ENCODE measurements at regions not wholly inside any gene's neighbourhood (a gene's known extent, or its start where the extent isn't known, plus 50 kb on each side); places are given as distances from the start of the nearest gene placed in this dataset.
"Not testable (repeated sequence)": the region's sequence is repeated elsewhere in the genome, so short reads cannot be mapped to it uniquely, and the experiment has no call there.

- DNase-seq: no peak
Observed at GRCh38 chr19:31821346-31821745, 472.1 kb upstream of the TSHZ3 start.

DNA sequence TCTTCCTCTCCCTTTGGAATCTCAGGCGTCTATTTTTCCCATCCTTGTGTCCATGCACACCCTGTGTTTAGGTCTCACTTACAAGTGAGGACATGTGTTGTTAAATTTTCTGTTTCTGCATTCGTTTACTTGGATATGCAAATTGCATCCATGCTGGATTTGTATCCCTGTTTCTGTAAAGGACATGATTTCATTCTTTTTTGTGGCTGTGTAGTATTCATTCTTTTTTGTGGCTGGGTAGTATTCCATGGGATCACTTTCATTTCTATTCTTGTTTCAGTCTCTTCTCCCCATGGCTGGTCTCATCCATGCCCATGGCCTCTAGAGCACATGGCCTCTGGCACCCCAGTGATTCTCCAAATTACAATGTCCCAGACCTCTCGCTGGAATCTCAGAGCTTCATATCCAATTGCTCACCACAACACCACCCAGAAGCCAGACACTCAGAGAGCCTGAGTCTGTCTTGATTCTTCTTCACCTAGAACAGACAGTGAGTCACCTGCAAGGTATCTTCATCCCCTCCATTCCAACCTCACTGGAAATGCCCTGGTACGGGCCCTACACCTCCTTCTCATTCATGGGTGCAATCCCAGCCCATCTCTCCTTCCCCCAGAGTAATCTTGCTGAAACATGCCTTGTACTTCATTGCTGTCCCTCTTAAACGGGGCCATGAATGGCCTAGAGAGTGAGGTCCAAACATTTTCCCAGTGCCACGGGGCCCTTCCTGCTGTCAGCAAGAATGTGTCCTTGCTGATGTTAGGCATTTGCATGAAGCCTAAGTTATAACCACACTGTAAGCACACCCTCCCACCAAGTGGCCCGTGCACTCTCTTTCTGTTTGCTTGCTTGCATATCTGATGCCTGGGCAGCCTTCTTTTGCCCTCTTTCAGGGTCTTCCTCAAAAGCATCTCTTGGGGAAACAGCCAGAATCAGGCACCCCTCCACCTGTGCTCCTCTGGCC is 476.2 kb upstream of the TSHZ3 start:
- DNase-seq: no peak

- DNase-seq: no peak
Observed at GRCh38 chr19:31826325-31826724, 477.1 kb upstream of the TSHZ3 start.

DNA sequence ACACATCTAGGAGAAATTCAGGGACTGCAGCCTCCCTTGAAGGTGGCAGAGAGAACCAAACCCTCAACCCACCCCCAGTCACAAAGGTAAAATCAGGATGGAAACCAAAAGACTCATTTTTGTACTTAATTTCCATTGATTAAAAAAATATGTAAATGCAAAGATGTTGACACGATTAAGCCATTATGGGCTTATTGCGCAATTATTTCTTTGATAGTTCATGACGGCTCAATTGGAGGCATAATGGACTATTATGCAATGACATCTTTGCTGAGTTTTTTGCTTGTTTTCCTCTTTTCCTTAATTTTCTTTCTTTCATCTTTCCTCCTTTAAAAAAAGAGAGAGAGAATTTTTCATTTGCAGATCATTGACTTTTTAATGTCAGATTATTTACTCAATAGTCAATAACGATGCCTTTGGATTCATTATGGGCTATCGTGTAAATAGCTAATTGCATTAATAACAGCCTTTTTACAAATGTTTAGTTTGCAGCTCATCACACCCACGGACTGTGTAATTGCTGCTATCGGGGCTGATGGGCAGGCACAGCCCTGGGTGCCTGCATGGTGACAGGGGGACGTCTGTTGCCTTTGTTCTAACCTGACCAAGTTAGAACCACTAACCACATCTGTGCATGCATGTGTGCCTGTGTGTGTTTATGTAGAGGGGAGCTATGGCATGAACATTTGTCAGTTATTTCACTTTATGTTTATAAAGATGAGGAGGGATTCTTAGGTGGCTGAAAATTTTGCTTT is 482.4 kb upstream of the TSHZ3 start:
- no peak for DNase-seq

- no peak for DNase-seq
Observed at GRCh38 chr19:31832176-31832548, 482.9 kb upstream of the TSHZ3 start.

DNA sequence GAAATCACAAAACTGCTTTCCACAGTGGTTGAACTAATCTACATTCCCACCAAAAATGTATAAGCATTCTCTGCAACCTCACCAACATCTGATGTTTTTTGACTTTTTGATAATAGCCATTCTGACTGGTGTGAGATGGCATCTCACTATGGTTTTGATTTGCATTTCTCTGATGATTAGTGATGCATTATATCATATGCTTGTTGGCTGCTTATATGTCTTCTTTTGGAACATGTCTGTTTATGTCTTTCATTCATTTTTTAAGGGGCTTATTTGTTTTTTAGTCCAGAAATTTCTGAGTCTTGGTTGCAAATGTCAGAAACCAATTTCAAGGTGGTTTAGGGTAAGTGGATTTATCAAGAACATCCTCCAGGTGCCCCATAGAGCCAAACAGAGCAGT is 484.8 kb upstream of the TSHZ3 start:
- no peak for DNase-seq

DNA sequence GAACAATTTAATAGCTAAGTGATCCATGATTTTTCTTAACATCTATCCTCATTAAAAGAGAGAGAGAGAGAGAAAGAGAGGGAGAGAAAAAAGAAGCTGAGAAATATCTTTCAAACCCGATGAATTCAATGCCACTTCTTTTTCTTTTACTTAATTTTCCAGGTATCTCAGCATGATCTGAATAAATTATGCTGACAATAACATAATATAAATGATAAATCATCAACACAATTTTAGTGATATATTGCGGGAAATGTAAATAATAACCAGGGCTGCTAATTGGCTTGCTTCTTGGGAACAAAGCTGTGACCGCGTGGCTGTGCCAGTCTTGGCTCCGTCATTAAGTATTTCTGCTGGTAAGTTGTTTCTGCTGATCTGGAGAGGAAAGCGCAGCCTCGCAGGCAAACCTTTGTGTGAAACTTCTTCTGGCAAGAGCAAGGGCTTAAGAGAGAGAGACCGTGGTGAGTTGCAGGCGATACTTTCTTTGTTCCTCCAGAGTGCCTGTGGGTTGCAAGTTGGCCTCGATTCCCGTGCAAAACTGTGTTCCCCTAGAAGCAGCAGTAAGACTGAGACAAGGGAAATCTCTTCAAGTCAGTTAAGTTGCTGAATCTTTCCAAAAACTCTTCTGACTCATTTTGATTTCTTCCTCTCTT is 489.1 kb upstream of the TSHZ3 start:
- no peak for DNase-seq

DNA sequence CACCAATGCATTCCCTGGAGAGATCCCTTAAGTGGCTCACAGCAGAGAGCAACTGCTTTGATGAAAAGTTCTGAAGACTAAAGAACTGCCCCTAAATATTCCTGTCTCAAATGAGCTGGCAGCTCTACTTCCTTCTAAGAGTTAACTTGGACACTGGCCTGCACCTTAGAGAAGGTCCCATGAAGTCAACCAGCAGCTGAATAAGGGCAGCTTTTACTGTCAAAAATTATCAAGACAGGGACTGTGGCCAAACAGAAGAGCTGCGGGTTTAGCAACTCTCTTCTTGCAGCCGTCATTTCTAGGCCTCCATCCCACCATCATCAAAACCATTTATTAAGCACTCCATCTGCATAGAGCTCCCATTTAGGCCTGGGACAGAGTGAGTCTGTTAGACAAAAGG is 491.1 kb upstream of the TSHZ3 start:
- DNase-seq: no peak

GRCh38 chr19:31841755-31842154 is 492.5 kb upstream of the TSHZ3 start:
- DNase-seq: no peak

DNA sequence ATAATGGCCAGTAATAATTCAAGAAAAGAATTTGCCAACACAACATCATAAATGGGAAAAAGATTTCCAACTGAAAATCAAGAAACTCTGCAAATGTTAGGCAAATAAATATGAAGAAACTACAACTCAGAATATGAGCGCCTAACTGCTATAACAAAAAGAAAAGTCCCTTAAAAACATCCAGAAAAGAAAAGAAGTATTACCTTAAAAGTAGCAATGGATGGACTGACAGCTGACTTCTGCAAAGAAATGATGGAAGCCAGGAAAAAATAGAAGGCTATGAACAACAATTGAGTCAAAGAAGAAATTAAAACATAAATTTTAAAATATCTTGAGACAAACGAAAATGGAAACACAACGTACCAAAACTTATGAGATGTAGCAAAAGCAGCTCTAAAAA is 482.3 kb upstream of the ZNF507 start:
- no peak for DNase-seq

- no peak for DNase-seq
Observed at GRCh38 chr19:31874313-31874712, 471.1 kb upstream of the ZNF507 start.

- no peak for DNase-seq
Observed at GRCh38 chr19:31875591-31875990, 469.8 kb upstream of the ZNF507 start.

- DNase-seq: no peak
Observed at GRCh38 chr19:31880283-31880682, 465.1 kb upstream of the ZNF507 start.

GRCh38 chr19:31881988-31882387 is 463.4 kb upstream of the ZNF507 start:
- DNase-seq: no peak

- no peak for DNase-seq
Observed at GRCh38 chr19:31882709-31883108, 462.7 kb upstream of the ZNF507 start.

DNA sequence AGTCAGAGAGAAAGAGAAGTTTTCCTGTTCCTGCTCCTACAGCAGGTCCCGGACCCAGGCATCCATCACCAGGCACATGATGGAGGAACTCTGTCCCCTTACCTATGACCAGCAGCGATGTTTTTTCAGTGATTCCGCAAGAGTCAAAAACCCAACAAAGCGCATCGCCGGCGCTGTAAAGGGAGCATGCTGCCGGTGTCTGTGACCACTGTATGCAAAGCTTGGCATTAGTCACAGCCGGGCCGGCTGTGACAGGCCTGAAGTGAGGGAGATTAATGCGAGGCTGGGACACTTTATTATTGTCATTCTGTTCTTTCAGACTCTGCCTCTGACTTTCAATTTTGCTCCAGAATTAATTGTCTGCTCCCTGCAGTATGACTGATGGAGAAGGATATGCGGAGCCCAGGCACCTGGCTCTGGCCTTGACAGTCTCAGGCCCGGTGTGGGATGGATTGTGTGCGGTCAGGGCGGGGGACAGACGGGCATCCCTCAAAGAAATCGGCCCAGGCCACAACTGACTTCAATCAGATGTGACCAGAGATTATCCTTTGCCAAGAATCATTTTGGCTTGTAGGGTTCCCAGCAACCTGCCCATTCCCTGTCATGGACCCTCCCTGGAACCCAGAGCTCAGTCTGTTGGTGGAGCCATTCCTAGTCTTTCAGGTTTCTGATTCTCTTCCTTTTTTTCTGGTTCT is 462.0 kb upstream of the ZNF507 start:
- DNase-seq: no peak

DNA sequence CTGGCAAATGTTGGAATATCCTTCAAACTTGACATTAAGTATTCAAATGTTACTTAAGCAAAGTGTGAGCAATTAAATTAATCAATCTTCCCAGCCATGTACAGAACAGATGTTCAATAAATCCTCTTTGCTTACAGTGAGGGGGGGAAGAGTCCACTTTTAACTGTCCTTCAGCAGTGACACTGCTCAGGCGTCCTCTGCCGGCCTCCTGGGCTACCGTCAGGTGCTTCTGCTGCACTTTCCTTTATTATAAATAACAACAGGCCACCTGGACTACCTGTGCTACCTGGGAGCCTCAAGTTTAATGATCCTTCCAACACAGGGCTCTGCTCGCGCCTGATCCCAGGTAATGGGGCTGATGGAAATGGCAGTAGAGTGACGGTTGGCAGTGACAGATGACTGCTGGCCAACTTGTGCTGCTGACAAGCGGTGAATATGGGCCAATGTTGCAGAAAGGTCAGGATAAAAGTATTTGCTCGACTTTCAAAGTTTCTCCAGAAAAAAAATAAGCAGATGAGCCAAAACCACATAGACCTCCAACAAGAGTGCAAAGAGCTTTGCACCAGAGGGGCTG is 460.0 kb upstream of the ZNF507 start:
- no peak for DNase-seq

GRCh38 chr19:31890230-31890629 is 455.2 kb upstream of the ZNF507 start:
- DNase-seq: no peak

DNA sequence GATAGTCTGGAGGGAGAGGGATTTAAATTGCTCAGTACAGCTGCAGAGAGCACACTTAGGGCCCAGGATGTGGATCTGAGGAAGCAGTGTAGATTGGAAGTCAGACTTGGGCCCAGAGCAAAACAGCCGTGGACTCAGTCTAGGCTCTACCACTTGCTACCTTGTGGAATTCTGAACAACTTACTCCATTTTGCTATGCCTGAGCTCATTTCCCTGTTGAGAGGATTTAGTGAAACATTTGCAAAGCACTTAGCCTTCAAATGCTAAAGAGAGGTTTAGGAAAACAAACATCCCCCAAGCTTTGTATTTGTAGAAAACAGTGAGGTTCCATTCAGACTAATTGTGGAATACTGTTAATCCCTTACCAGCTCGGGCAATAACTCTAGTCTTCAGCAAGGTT is 453.4 kb upstream of the ZNF507 start:
- DNase-seq: no peak

DNA sequence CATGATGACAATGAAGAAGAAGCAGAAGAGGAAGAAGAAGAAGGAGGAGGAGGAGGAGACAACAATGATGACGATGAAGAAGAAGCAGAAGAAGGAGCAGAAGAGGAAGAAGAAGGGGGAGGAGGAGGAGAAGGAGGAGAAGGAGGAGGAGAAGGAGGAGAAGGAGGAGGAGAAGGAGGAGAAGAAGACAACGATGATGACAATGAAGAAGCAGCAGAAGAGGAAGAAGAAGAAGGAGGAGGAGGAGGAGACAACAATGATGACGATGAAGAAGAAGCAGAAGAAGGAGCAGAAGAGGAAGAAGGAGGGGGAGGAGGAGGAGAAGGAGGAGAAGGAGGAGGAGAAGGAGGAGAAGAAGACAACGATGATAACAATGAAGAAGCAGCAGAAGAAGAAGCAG is 451.9 kb upstream of the ZNF507 start:
- DNase-seq: not testable (repeated sequence)

GRCh38 chr19:31894451-31894850 is 451.0 kb upstream of the ZNF507 start:
- DNase-seq: no peak

DNA sequence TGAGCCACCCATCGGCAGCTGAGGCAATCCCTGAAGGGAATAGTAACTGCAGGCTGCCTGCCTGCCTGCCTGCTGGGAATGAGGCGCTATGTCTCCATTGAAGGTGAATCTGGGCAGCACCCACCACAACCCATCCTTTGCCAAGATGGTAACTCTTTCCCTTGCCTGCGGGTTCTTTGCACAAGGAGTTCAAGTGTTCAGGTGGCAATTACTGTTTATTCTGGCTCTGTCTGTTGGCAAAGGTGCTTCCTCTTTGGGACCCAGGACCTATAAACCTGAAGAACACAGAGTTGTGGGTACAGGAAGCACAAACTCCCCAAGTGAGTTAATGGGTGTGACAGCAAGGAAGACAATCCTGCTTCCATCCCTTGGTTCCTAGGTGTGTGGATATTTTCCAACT is 448.1 kb upstream of the ZNF507 start:
- no peak for DNase-seq

- no peak for DNase-seq
Observed at GRCh38 chr19:31900991-31901390, 444.4 kb upstream of the ZNF507 start.

Data from NCI-H1930 (cell line).